ENCODE measurements at regions not wholly inside any gene's neighbourhood (a gene's known extent, or its start where the extent isn't known, plus 50 kb on each side); places are given as distances from the start of the nearest gene placed in this dataset.

- Histone ChIP-seq H3K4me3 (ENCODE audit: insufficient read depth, low read depth, low read length) (no peak overlapping the region), H3K27ac (ENCODE audit: low read depth, low read length) (no peak overlapping the region), H4K20me1 (ENCODE audit: insufficient read depth, low read length) (no peaks in the 10 kb centered on the region), H3K36me3 (ENCODE audit: insufficient read depth, low read length) (no peaks in the 10 kb centered on the region), H3K4me2 (ENCODE audit: low read length) (no peak overlapping the region), H3K9me3 (ENCODE audit: insufficient read depth, low read depth, low read length) (no peaks in the 10 kb centered on the region), H3K27me3 (ENCODE audit: insufficient read depth, low read length) (no peaks in the 10 kb centered on the region), H3K4me1 (ENCODE audit: insufficient read depth, low read length) (no peaks in the 10 kb centered on the region), H3K9ac (ENCODE audit: low read length) (no peak overlapping the region), H3K79me2 (ENCODE audit: insufficient read depth, low read length) (no peaks in the 10 kb centered on the region), H2AFZ (ENCODE audit: low read depth, low read length) (no peak overlapping the region)
- DNase-seq (ENCODE audit: low read depth) (no peak), FAIRE-seq (no peak)
- H3K4me3 Mint-ChIP-seq (ENCODE audit: unreplicated experiment) = no peak overlapping the region
- no peaks in the 10 kb centered on the region for H3K36me3 Mint-ChIP-seq (ENCODE audit: low read depth, unreplicated experiment)
- TF ChIP-seq EZH2 (IDR thresholded peaks at IDR 0.05; ENCODE audit: insufficient read depth, low read length) (no peak), CTCF (IDR thresholded peaks at IDR 0.05; ENCODE audit: insufficient read depth, low read depth, low read length) (no peak)
- H3K27ac Mint-ChIP-seq (ENCODE audit: unreplicated experiment) = no peak overlapping the region
- no peaks in the 10 kb centered on the region for H3K4me1 Mint-ChIP-seq (ENCODE audit: low read depth, unreplicated experiment)
- H3K9me3 Mint-ChIP-seq (ENCODE audit: unreplicated experiment) = peaks cover 4% of the 10 kb centered on the region
- H3K27me3 Mint-ChIP-seq (ENCODE audit: low read depth, unreplicated experiment) = no peaks in the 10 kb centered on the region
Observed at GRCh38 chr12:54759751-54760150, 94.6 kb upstream of the MUCL1 start.

GRCh38 chr12:54751493-54751892 lies 102.8 kb upstream of the MUCL1 start:
- H4K20me1 ChIP-seq (ENCODE audit: insufficient read depth, low read length) = no peaks in the 10 kb centered on the region
- no peaks in the 10 kb centered on the region for H3K36me3 ChIP-seq (ENCODE audit: insufficient read depth, low read length)
- Mint-ChIP-seq H3K4me3 (ENCODE audit: unreplicated experiment) (no peak overlapping the region), H3K36me3 (ENCODE audit: low read depth, unreplicated experiment) (no peaks in the 10 kb centered on the region), H3K9me3 (ENCODE audit: unreplicated experiment) (no peaks in the 10 kb centered on the region), H3K27me3 (ENCODE audit: low read depth, unreplicated experiment) (peaks cover 4% of the 10 kb centered on the region), H3K4me1 (ENCODE audit: low read depth, unreplicated experiment) (no peaks in the 10 kb centered on the region), H3K27ac (ENCODE audit: unreplicated experiment) (no peak overlapping the region)
- H3K4me2 ChIP-seq (ENCODE audit: low read length) = no peak overlapping the region
- no peak overlapping the region for H3K9ac ChIP-seq (ENCODE audit: low read length)
- FAIRE-seq (no peak), DNase-seq (ENCODE audit: low read depth) (no peak)
- no peaks in the 10 kb centered on the region for H3K9me3 ChIP-seq (ENCODE audit: insufficient read depth, low read depth, low read length)
- H3K4me3 ChIP-seq (ENCODE audit: insufficient read depth, low read depth, low read length) = no peak overlapping the region
- TF ChIP-seq CTCF (IDR thresholded peaks at IDR 0.05; ENCODE audit: insufficient read depth, low read depth, low read length) = no peak
- H3K27me3 ChIP-seq (ENCODE audit: insufficient read depth, low read length) = no peaks in the 10 kb centered on the region
- no peaks in the 10 kb centered on the region for H3K79me2 ChIP-seq (ENCODE audit: insufficient read depth, low read length)
- no peak overlapping the region for H3K27ac ChIP-seq (ENCODE audit: low read depth, low read length)
- H3K4me1 ChIP-seq (ENCODE audit: insufficient read depth, low read length) = no peaks in the 10 kb centered on the region
- H2AFZ ChIP-seq (ENCODE audit: low read depth, low read length) = no peak overlapping the region

- Histone ChIP-seq H3K9me3 (ENCODE audit: insufficient read depth, low read depth, low read length) (no peaks in the 10 kb centered on the region), H3K27ac (ENCODE audit: low read depth, low read length) (no peak overlapping the region), H3K4me3 (ENCODE audit: insufficient read depth, low read depth, low read length) (no peak overlapping the region), H3K79me2 (ENCODE audit: insufficient read depth, low read length) (no peaks in the 10 kb centered on the region), H3K4me1 (ENCODE audit: insufficient read depth, low read length) (no peaks in the 10 kb centered on the region), H3K36me3 (ENCODE audit: insufficient read depth, low read length) (no peaks in the 10 kb centered on the region), H3K9ac (ENCODE audit: low read length) (no peak overlapping the region), H3K4me2 (ENCODE audit: low read length) (no peak overlapping the region), H4K20me1 (ENCODE audit: insufficient read depth, low read length) (no peaks in the 10 kb centered on the region), H3K27me3 (ENCODE audit: insufficient read depth, low read length) (no peaks in the 10 kb centered on the region), H2AFZ (ENCODE audit: low read depth, low read length) (no peak overlapping the region)
- TF ChIP-seq EZH2 (IDR thresholded peaks at IDR 0.05; ENCODE audit: insufficient read depth, low read length) (no peak), CTCF (IDR thresholded peaks at IDR 0.05; ENCODE audit: insufficient read depth, low read depth, low read length) (peak; percentile 86)
- Mint-ChIP-seq H3K4me3 (ENCODE audit: unreplicated experiment) (no peak overlapping the region), H3K9me3 (ENCODE audit: unreplicated experiment) (no peaks in the 10 kb centered on the region), H3K27ac (ENCODE audit: unreplicated experiment) (no peak overlapping the region), H3K36me3 (ENCODE audit: low read depth, unreplicated experiment) (no peaks in the 10 kb centered on the region), H3K27me3 (ENCODE audit: low read depth, unreplicated experiment) (peaks cover 4% of the 10 kb centered on the region), H3K4me1 (ENCODE audit: low read depth, unreplicated experiment) (no peaks in the 10 kb centered on the region)
- peak; percentile 64 for FAIRE-seq
- DNase-seq (ENCODE audit: low read depth) = peak; percentile 12
Observed at GRCh38 chr12:54749191-54749818, 101.1 kb upstream of the DCD start.
